Caco-2 (cell line): ENCODE measurements at regions not wholly inside any gene's neighbourhood (a gene's known extent, or its start where the extent isn't known, plus 50 kb on each side); places are given as distances from the start of the nearest gene placed in this dataset.

Experiments
- BruUV-seq: library from RNA; stranded (reverse); fragments of 400-500 nt; replicated peaks from 2 replicates; lab custom pipeline; 2021; lab: Mats Ljungman, UMichigan
- CTCF ChIA-PET: fragments of 300-600 bp; sonication (Branson Sonifier 250); formaldehyde crosslinking; loops from one replicate; lab custom pipeline; 2022; ENCODE audit warnings: antibody characterized with exemption; lab: Charles Lee
- POLR2A ChIA-PET: fragments of 300-600 bp; sonication (Branson Sonifier 250); formaldehyde crosslinking; loops from one replicate; lab custom pipeline; 2022; ENCODE audit warnings: antibody characterized with exemption; lab: Charles Lee
- DNase-seq, 2 experiments: peaks; one replicate each; pipeline versions ENCODE4 v3.0.0 to v3.0.0-alpha.2; 2020 to 2022
- H3K27me3 ChIP-seq: replicated peaks from 2 replicates; pipeline ENCODE4 v1.6.0; 2011; ENCODE audit warnings: low read length; ENCODE audit not compliant: control insufficient read depth, insufficient read depth
- H3K36me3 ChIP-seq: 2 replicates; pipeline ENCODE4 v1.5.1; 2011; ENCODE audit warnings: low read length; ENCODE audit not compliant: control insufficient read depth, insufficient read depth
- H3K4me1 ChIP-seq: fragments of 250-450 bp; sonication (Bioruptor Pico); 2 replicates; pipeline ENCODE4 v1.5.1; 2020; ENCODE audit warnings: mild to moderate bottlenecking
- H3K4me3 ChIP-seq: 2 replicates; pipeline ENCODE4 v1.5.1; 2011; ENCODE audit warnings: low read depth, mild to moderate bottlenecking, control low read depth, low read length
- H3K9me3 ChIP-seq: fragments of 250-450 bp; sonication (Bioruptor Pico); 2 replicates; pipeline ENCODE4 v1.5.1; 2020; ENCODE audit warnings: mild to moderate bottlenecking, moderate library complexity
- H3K27ac Mint-ChIP-seq: one replicate; pipeline ENCODE4 v1.8.0; 2022; ENCODE audit warnings: mixed read lengths; ENCODE audit not compliant: unreplicated experiment
- H3K27me3 Mint-ChIP-seq: one replicate; pipeline ENCODE4 v1.8.0; 2022; ENCODE audit warnings: mixed read lengths; ENCODE audit not compliant: insufficient read depth, unreplicated experiment
- H3K36me3 Mint-ChIP-seq: one replicate; pipeline ENCODE4 v1.8.0; 2022; ENCODE audit warnings: mild to moderate bottlenecking, mixed read lengths; ENCODE audit not compliant: insufficient read depth, unreplicated experiment
- H3K4me1 Mint-ChIP-seq: one replicate; pipeline ENCODE4 v1.8.0; 2022; ENCODE audit warnings: low read depth, mixed read lengths; ENCODE audit not compliant: unreplicated experiment
- H3K4me3 Mint-ChIP-seq: one replicate; pipeline ENCODE4 v1.8.0; 2022; ENCODE audit warnings: mild to moderate bottlenecking, moderate library complexity, mixed read lengths; ENCODE audit not compliant: unreplicated experiment
- H3K9me3 Mint-ChIP-seq: one replicate; pipeline ENCODE4 v1.8.0; 2022; ENCODE audit warnings: mixed read lengths; ENCODE audit not compliant: unreplicated experiment
- intact Hi-C: fragments of 100-400 bp; cut with micrococcal nuclease; formaldehyde crosslinking; loops from one replicate; pipeline ENCODE4 v1.10.0; 2022; ENCODE audit not compliant: unreplicated experiment
- TF ChIP-seq, protein P1 (sequence below), 2 experiments: fragments of 200-600 bp in 1 of 2; IDR thresholded peaks; 1 replicate in 1 of 2; 2 replicates in 1 of 2; pipeline versions ENCODE4 v1.5.1 to v1.8.0; 2011 to 2022; ENCODE audit warnings: antibody characterized with exemption in 1 of 2, control low read depth in 1 of 2, inconsistent platforms in 1 of 2, low read depth in 1 of 2, low read length in 1 of 2, mild to moderate bottlenecking in 1 of 2, moderate library complexity in 1 of 2; ENCODE audit not compliant: insufficient read depth in 1 of 2, severe bottlenecking in 1 of 2, unreplicated experiment in 1 of 2

- H3K9me3 ChIP-seq: 0 out of 2 replicates have a peak, but pooled peaks cover 1% of the 10 kb centered on the region
- no peak overlapping the region for H3K4me3 ChIP-seq
- no peaks in the 10 kb centered on the region for H3K36me3 ChIP-seq
- TF ChIP-seq, protein P1, sequence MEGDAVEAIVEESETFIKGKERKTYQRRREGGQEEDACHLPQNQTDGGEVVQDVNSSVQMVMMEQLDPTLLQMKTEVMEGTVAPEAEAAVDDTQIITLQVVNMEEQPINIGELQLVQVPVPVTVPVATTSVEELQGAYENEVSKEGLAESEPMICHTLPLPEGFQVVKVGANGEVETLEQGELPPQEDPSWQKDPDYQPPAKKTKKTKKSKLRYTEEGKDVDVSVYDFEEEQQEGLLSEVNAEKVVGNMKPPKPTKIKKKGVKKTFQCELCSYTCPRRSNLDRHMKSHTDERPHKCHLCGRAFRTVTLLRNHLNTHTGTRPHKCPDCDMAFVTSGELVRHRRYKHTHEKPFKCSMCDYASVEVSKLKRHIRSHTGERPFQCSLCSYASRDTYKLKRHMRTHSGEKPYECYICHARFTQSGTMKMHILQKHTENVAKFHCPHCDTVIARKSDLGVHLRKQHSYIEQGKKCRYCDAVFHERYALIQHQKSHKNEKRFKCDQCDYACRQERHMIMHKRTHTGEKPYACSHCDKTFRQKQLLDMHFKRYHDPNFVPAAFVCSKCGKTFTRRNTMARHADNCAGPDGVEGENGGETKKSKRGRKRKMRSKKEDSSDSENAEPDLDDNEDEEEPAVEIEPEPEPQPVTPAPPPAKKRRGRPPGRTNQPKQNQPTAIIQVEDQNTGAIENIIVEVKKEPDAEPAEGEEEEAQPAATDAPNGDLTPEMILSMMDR (IDR thresholded peaks at IDR 0.05; ENCODE audit: insufficient read depth in 1 of 2, low read depth in 1 of 2, low read length in 1 of 2, severe bottlenecking in 1 of 2, unreplicated experiment in 1 of 2): no peak
- Mint-ChIP-seq H3K4me1 (no peaks in the 10 kb centered on the region), H3K27me3 (no peaks in the 10 kb centered on the region), H3K4me3 (no peak overlapping the region), H3K27ac (no peak overlapping the region), H3K36me3 (no peaks in the 10 kb centered on the region), H3K9me3 (no peaks in the 10 kb centered on the region)
- ChIA-PET POLR2A (no interaction called here), CTCF (no interaction called here)
- DNase-seq: no peak
- intact Hi-C loops: no loop called here
- no peaks in the 10 kb centered on the region for H3K27me3 ChIP-seq
- H3K4me1 ChIP-seq: no peaks in the 10 kb centered on the region
- BruUV-seq: no TSS peak
Measured at GRCh38 chr4:137934911-137935310, 307.2 kb downstream of the SLC7A11 start.

GRCh38 chr4:137934046-137934445, 308.1 kb downstream of the SLC7A11 start:
- POLR2A ChIA-PET: no interaction called here
- intact Hi-C loops: no loop called here
- BruUV-seq: no TSS peak

GRCh38 chr4:137927972-137928371, 314.2 kb downstream of the SLC7A11 start:
- intact Hi-C loops: no loop called here
- H3K9me3 ChIP-seq: no peaks in the 10 kb centered on the region
- no peak overlapping the region for H3K4me3 ChIP-seq
- Mint-ChIP-seq H3K36me3 (no peaks in the 10 kb centered on the region), H3K9me3 (no peaks in the 10 kb centered on the region), H3K27me3 (no peaks in the 10 kb centered on the region), H3K27ac (no peak overlapping the region), H3K4me1 (no peaks in the 10 kb centered on the region), H3K4me3 (no peak overlapping the region)
- BruUV-seq: no TSS peak
- CTCF ChIA-PET: no interaction called here
- H3K4me1 ChIP-seq: no peaks in the 10 kb centered on the region
- no peaks in the 10 kb centered on the region for H3K36me3 ChIP-seq
- POLR2A ChIA-PET: no interaction called here
- no peaks in the 10 kb centered on the region for H3K27me3 ChIP-seq
- DNase-seq: no peak
- TF ChIP-seq, protein P1 (IDR thresholded peaks at IDR 0.05; ENCODE audit: insufficient read depth in 1 of 2, low read depth in 1 of 2, low read length in 1 of 2, severe bottlenecking in 1 of 2, unreplicated experiment in 1 of 2): no peak

More at GRCh38 chr4:137934046-137934445, 308.1 kb downstream of the SLC7A11 start:
- Histone ChIP-seq H3K4me1 (no peaks in the 10 kb centered on the region), H3K27me3 (no peaks in the 10 kb centered on the region), H3K9me3 (no peaks in the 10 kb centered on the region), H3K36me3 (no peaks in the 10 kb centered on the region), H3K4me3 (no peak overlapping the region)
- H3K4me3 Mint-ChIP-seq: no peak overlapping the region
- no peaks in the 10 kb centered on the region for H3K4me1 Mint-ChIP-seq
- no peaks in the 10 kb centered on the region for H3K36me3 Mint-ChIP-seq
- no peaks in the 10 kb centered on the region for H3K9me3 Mint-ChIP-seq
- H3K27me3 Mint-ChIP-seq: no peaks in the 10 kb centered on the region
- TF ChIP-seq, protein P1 (IDR thresholded peaks at IDR 0.05; ENCODE audit: insufficient read depth in 1 of 2, low read depth in 1 of 2, low read length in 1 of 2, severe bottlenecking in 1 of 2, unreplicated experiment in 1 of 2): no peak
- no peak for DNase-seq
- CTCF ChIA-PET: no interaction called here
- no peak overlapping the region for H3K27ac Mint-ChIP-seq
